HepG2 (cell line): ENCODE measurements at regions not wholly inside any gene's neighbourhood (a gene's known extent, or its start where the extent isn't known, plus 50 kb on each side); places are given as distances from the start of the nearest gene placed in this dataset.

ENCODE experiments used
- ATF6 ChIP-seq: sonication (generic); formaldehyde crosslinking; conservative IDR thresholded peaks from 2 replicates; pipeline ENCODE4 v1.4.0; 2020; ENCODE audit warnings: missing genetic modification reagents
- BRD4 ChIP-seq: sonication (generic); formaldehyde crosslinking; IDR thresholded peaks from 2 replicates; pipeline ENCODE4 v1.4.0; 2020; ENCODE audit warnings: missing genetic modification reagents
- CEBPB ChIP-seq: IDR thresholded peaks from 2 replicates; pipeline ENCODE4 v1.6.1; 2011; ENCODE audit warnings: low read depth, low read length, improper control_type of control experiment, borderline replicate concordance
- EZH2 ChIP-seq: conservative IDR thresholded peaks from 2 replicates; pipeline ENCODE4 v1.6.1; 2012; ENCODE audit warnings: mild to moderate bottlenecking, low read depth, low read length, moderate library complexity
- FOXO1 ChIP-seq: sonication (generic); formaldehyde crosslinking; IDR thresholded peaks from 2 replicates; pipeline ENCODE4 v1.4.0; 2020; ENCODE audit warnings: missing genetic modification reagents
- POLR2A ChIP-seq, 2 experiments: IDR thresholded peaks; 2 replicates each; pipeline ENCODE4 v1.6.1; 2011; ENCODE audit warnings: low read depth in 2 of 2, low read length in 2 of 2, mild to moderate bottlenecking in 1 of 2, moderate library complexity in 1 of 2; ENCODE audit not compliant: insufficient read depth in 1 of 2
- RBM39 ChIP-seq: fragments of 200-400 bp; formaldehyde crosslinking; IDR thresholded peaks from one replicate; pipeline ENCODE4 v1.6.1; 2018; ENCODE audit warnings: antibody characterized with exemption, mild to moderate bottlenecking, low read depth, low read length; ENCODE audit not compliant: poor library complexity, severe bottlenecking
- SIN3A ChIP-seq: IDR thresholded peaks from 2 replicates; pipeline ENCODE4 v1.6.1; 2011; ENCODE audit warnings: low read depth, mild to moderate bottlenecking, control low read depth, low read length, borderline replicate concordance
- SMAD3 ChIP-seq: sonication (generic); formaldehyde crosslinking; IDR thresholded peaks from 2 replicates; pipeline ENCODE4 v1.4.0; 2020; ENCODE audit warnings: missing genetic modification reagents
- TAF1 ChIP-seq: sonication (generic); formaldehyde crosslinking; IDR thresholded peaks from 2 replicates; pipeline ENCODE4 v1.4.0; 2020; ENCODE audit warnings: missing genetic modification reagents
- ZC3H13 ChIP-seq: sonication (generic); formaldehyde crosslinking; IDR thresholded peaks from 2 replicates; pipeline ENCODE4 v1.8.1; 2023; ENCODE audit warnings: mild to moderate bottlenecking, missing genetic modification reagents, moderate library complexity
- ZFP90 ChIP-seq: sonication (generic); formaldehyde crosslinking; IDR thresholded peaks from 2 replicates; pipeline ENCODE4 v1.8.0; 2022; ENCODE audit warnings: missing genetic modification reagents, mild to moderate bottlenecking, inconsistent platforms, borderline replicate concordance
- ZNF644 ChIP-seq: IDR thresholded peaks from 2 replicates; pipeline ENCODE4 v1.6.1; 2016; ENCODE audit warnings: low read depth
- ZSCAN29 ChIP-seq: sonication (generic); formaldehyde crosslinking; conservative IDR thresholded peaks from 2 replicates; pipeline ENCODE4 v1.4.0; 2020; ENCODE audit warnings: mild to moderate bottlenecking, missing genetic modification reagents

- no peak for TF ChIP-seq ZNF644 (CRISPR knock-in tag)
- TF ChIP-seq SIN3A = no peak
- no peak for TF ChIP-seq ZSCAN29
- no peak for TF ChIP-seq EZH2
- no peak for TF ChIP-seq CEBPB
- no peak for TF ChIP-seq RBM39
- no peak for TF ChIP-seq TAF1 (CRISPR knock-in tag)
- no peak for TF ChIP-seq ZC3H13 (CRISPR knock-in tag)
- no peak for TF ChIP-seq POLR2A (IDR thresholded peaks at IDR 0.05; ENCODE audit: insufficient read depth in 1 of 2, low read depth in 2 of 2, low read length in 2 of 2)
- TF ChIP-seq SMAD3 (CRISPR knock-in tag) = no peak
- no peak for TF ChIP-seq FOXO1 (CRISPR knock-in tag)
- no peak for TF ChIP-seq ZFP90 (CRISPR knock-in tag)
- no peak for TF ChIP-seq BRD4 (CRISPR knock-in tag)
- TF ChIP-seq ATF6 (CRISPR knock-in tag) = no peak
These were observed 52.9 kb upstream of the HPCAL1 start for GRCh38 chr2:10249798-10250197.
